ENCODE measurements at regions not wholly inside any gene's neighbourhood (a gene's known extent, or its start where the extent isn't known, plus 50 kb on each side); places are given as distances from the start of the nearest gene placed in this dataset.

- DNase-seq, result no peak
- Mint-ChIP-seq H3K4me1 (ENCODE audit: low read depth) (no peaks in the 10 kb centered on the region), H3K4me3 (no peak overlapping the region), H3K27me3 (ENCODE audit: insufficient read depth) (peaks cover 13% of the 10 kb centered on the region), H3K27ac (no peak overlapping the region), H3K9me3 (no peaks in the 10 kb centered on the region), H3K36me3 (ENCODE audit: low read depth) (no peaks in the 10 kb centered on the region)
- no peak for TF ChIP-seq CTCF (IDR thresholded peaks at IDR 0.05)
These were observed 75.3 kb downstream of the SC5D start for GRCh38 chr11:121367844-121368225.

GRCh38 chr11:121368364-121369240, 76.0 kb downstream of the SC5D start:
- DNase-seq, result no peak
- H3K27ac Mint-ChIP-seq, result no peak overlapping the region
- no peaks in the 10 kb centered on the region for H3K9me3 Mint-ChIP-seq
- H3K4me1 Mint-ChIP-seq (ENCODE audit: low read depth), result no peaks in the 10 kb centered on the region
- no peak for TF ChIP-seq CTCF (IDR thresholded peaks at IDR 0.05)
- peaks cover 13% of the 10 kb centered on the region for H3K27me3 Mint-ChIP-seq (ENCODE audit: insufficient read depth)
- no peak overlapping the region for H3K4me3 Mint-ChIP-seq
- no peaks in the 10 kb centered on the region for H3K36me3 Mint-ChIP-seq (ENCODE audit: low read depth)

- H3K9me3 Mint-ChIP-seq, result no peaks in the 10 kb centered on the region
- H3K4me3 Mint-ChIP-seq, result no peak overlapping the region
- H3K4me1 Mint-ChIP-seq (ENCODE audit: low read depth), result no peaks in the 10 kb centered on the region
- H3K36me3 Mint-ChIP-seq (ENCODE audit: low read depth), result no peaks in the 10 kb centered on the region
- no peak for TF ChIP-seq CTCF (IDR thresholded peaks at IDR 0.05)
- no peak overlapping the region for H3K27ac Mint-ChIP-seq
- peaks cover 13% of the 10 kb centered on the region for H3K27me3 Mint-ChIP-seq (ENCODE audit: insufficient read depth)
- DNase-seq, result no peak
These were observed 76.8 kb downstream of the SC5D start for GRCh38 chr11:121369366-121369765.

GRCh38 chr11:121372028-121372427, 79.5 kb downstream of the SC5D start:
- TF ChIP-seq CTCF (IDR thresholded peaks at IDR 0.05), result no peak
- Mint-ChIP-seq H3K27me3 (ENCODE audit: insufficient read depth) (peaks cover 2% of the 10 kb centered on the region), H3K9me3 (no peaks in the 10 kb centered on the region), H3K27ac (no peak overlapping the region), H3K4me3 (no peak overlapping the region), H3K36me3 (ENCODE audit: low read depth) (no peaks in the 10 kb centered on the region), H3K4me1 (ENCODE audit: low read depth) (no peaks in the 10 kb centered on the region)
- no peak for DNase-seq

GRCh38 chr11:121372671-121373429, 79.3 kb upstream of the SORL1 start:
- no peaks in the 10 kb centered on the region for H3K36me3 Mint-ChIP-seq (ENCODE audit: low read depth)
- TF ChIP-seq CTCF (IDR thresholded peaks at IDR 0.05), result no peak
- no peaks in the 10 kb centered on the region for H3K4me1 Mint-ChIP-seq (ENCODE audit: low read depth)
- H3K4me3 Mint-ChIP-seq, result no peak overlapping the region
- H3K9me3 Mint-ChIP-seq, result no peaks in the 10 kb centered on the region
- no peak overlapping the region for H3K27ac Mint-ChIP-seq
- peaks cover 2% of the 10 kb centered on the region for H3K27me3 Mint-ChIP-seq (ENCODE audit: insufficient read depth)
- DNase-seq, result no peak
